A549 (cell line): ENCODE measurements at regions not wholly inside any gene's neighbourhood (a gene's known extent, or its start where the extent isn't known, plus 50 kb on each side); places are given as distances from the start of the nearest gene placed in this dataset.

Experiments used
- ATAC-seq, 2 experiments: fragments of 200-7000 bp in 1 of 2; fragments of >200 bp in 1 of 2; cut with Nextera tagmentation in 1 of 2; cut with Tn5 transposase in 1 of 2; 3 replicates each; pipeline versions ENCODE4 v1.8.0 to v1.9.1; 2018 to 2020; ENCODE audit warnings: mild to moderate bottlenecking in 1 of 2, moderate library complexity in 1 of 2
- CTCF ChIA-PET: fragments of 300-600 bp; sonication (Branson Sonifier 250); formaldehyde crosslinking; extraction: SDS; loops from one replicate; lab custom pipeline; 2021; ENCODE audit warnings: antibody characterized with exemption, inconsistent platforms; lab: Yijun Ruan, JAX
- POLR2A ChIA-PET: fragments of 350-600 bp; formaldehyde crosslinking; extraction: SDS; loops from one replicate; lab custom pipeline; 2021; ENCODE audit warnings: antibody characterized with exemption, inconsistent platforms; lab: Yijun Ruan, JAX
- DNase-seq, 2 experiments: peaks; one replicate each; pipeline versions ENCODE4 v3.0.0 to v3.0.0-alpha.2; 2011 to 2016; ENCODE audit warnings: low read depth in 1 of 2, low spot score in 1 of 2
- FAIRE-seq: peaks from 2 replicates; lab custom pipeline; 2011; peaks lifted over from hg19 to GRCh38; lab: Jason Lieb, UNC
- H3K27ac ChIP-seq, 2 experiments: fragments of >200 bp; sonication (Bioruptor Twin); formaldehyde crosslinking; 3 replicates each; pipeline ENCODE4 v1.5.1; 2016 to 2017
- H3K4me1 ChIP-seq: fragments of >200 bp; sonication (Bioruptor Twin); formaldehyde crosslinking; 3 replicates; pipeline ENCODE4 v1.6.1; 2016
- H3K4me2 ChIP-seq: fragments of >200 bp; sonication (Bioruptor Twin); formaldehyde crosslinking; 3 replicates; pipeline ENCODE4 v1.6.1; 2016
- H3K4me3 ChIP-seq: fragments of >200 bp; sonication (Bioruptor Twin); formaldehyde crosslinking; 3 replicates; pipeline ENCODE4 v1.5.1; 2016
- H3K9me3 ChIP-seq: fragments of >200 bp; sonication (Bioruptor Twin); formaldehyde crosslinking; 3 replicates; pipeline ENCODE4 v1.6.1; 2016
- BCL3 ChIP-seq: fragments of >200 bp; sonication (Bioruptor Twin); formaldehyde crosslinking; IDR thresholded peaks from 3 replicates; pipeline ENCODE4 v1.6.1; 2016
- CBX2 ChIP-seq: fragments of 200-600 bp; sonication (generic); IDR thresholded peaks from 2 replicates; pipeline ENCODE4 v1.6.1; 2016; ENCODE audit warnings: low read depth, mild to moderate bottlenecking, borderline replicate concordance
- CBX8 ChIP-seq: fragments of 200-600 bp; sonication (generic); IDR thresholded peaks from 2 replicates; pipeline ENCODE4 v1.6.1; 2016
- CEBPB ChIP-seq, 2 experiments: fragments of >200 bp in 1 of 2; sonication (Bioruptor Twin) in 1 of 2; formaldehyde crosslinking in 1 of 2; IDR thresholded peaks; 2 replicates each; pipeline ENCODE4 v1.6.1; 2012 to 2016
- CHD2 ChIP-seq: fragments of 150-350 bp; IDR thresholded peaks from 2 replicates; pipeline ENCODE4 v1.6.1; 2014; ENCODE audit warnings: low read length; ENCODE audit not compliant: partially characterized antibody
- CHD4 ChIP-seq: fragments of 200-600 bp; sonication (generic); IDR thresholded peaks from 2 replicates; pipeline ENCODE4 v1.6.1; 2016; ENCODE audit warnings: antibody characterized with exemption, mild to moderate bottlenecking, borderline replicate concordance
- ESRRA ChIP-seq: fragments of 150-350 bp; IDR thresholded peaks from 2 replicates; pipeline ENCODE4 v1.6.1; 2014; ENCODE audit warnings: mild to moderate bottlenecking, low read length, borderline replicate concordance
- FOSB ChIP-seq: fragments of 250-450 bp; sonication (Bioruptor Pico); IDR thresholded peaks from 2 replicates; pipeline ENCODE4 v1.5.0; 2020; ENCODE audit warnings: mild to moderate bottlenecking, moderate library complexity
- FOXS1 ChIP-seq: fragments of 250-450 bp; sonication (Bioruptor Pico); IDR thresholded peaks from 2 replicates; pipeline ENCODE4 v1.5.0; 2020; ENCODE audit warnings: mild to moderate bottlenecking, moderate library complexity
- GATA3 ChIP-seq: IDR thresholded peaks from 2 replicates; pipeline ENCODE4 v1.6.1; 2012; ENCODE audit warnings: borderline replicate concordance
- HDAC2 ChIP-seq: fragments of 200-600 bp; sonication (generic); IDR thresholded peaks from 2 replicates; pipeline ENCODE4 v1.6.1; 2016
- HEYL ChIP-seq: fragments of 250-450 bp; sonication (Bioruptor Pico); IDR thresholded peaks from 2 replicates; pipeline ENCODE4 v1.8.0; 2021; ENCODE audit warnings: mild to moderate bottlenecking, moderate library complexity
- HMGXB4 ChIP-seq: fragments of 250-450 bp; sonication (Bioruptor Pico); IDR thresholded peaks from 2 replicates; pipeline ENCODE4 v1.5.0; 2021; ENCODE audit warnings: mild to moderate bottlenecking, moderate library complexity, borderline replicate concordance
- JUN ChIP-seq, 2 experiments: fragments of >200 bp; sonication (Bioruptor Twin); formaldehyde crosslinking; IDR thresholded peaks; 2 replicates in 1 of 2; 3 replicates in 1 of 2; pipeline ENCODE4 v1.6.1; 2016 to 2017
- JUNB ChIP-seq: fragments of >200 bp; sonication (Bioruptor Twin); formaldehyde crosslinking; IDR thresholded peaks from 2 replicates; pipeline ENCODE4 v1.6.1; 2016
- MAFK ChIP-seq: fragments of 450-650 bp; IDR thresholded peaks from 2 replicates; pipeline ENCODE4 v1.6.1; 2014; ENCODE audit not compliant: partially characterized antibody
- MYC ChIP-seq: IDR thresholded peaks from 2 replicates; pipeline ENCODE4 v1.6.1; 2012; ENCODE audit warnings: mild to moderate bottlenecking, inconsistent platforms, low read length, improper control_type of control experiment, borderline replicate concordance
- NFE2L2 ChIP-seq: fragments of 150-350 bp; conservative IDR thresholded peaks from 2 replicates; pipeline ENCODE4 v1.6.1; 2014; ENCODE audit warnings: low read length
- NPAS2 ChIP-seq: fragments of 250-450 bp; sonication (Bioruptor Pico); IDR thresholded peaks from 2 replicates; pipeline ENCODE4 v1.8.0; 2022; ENCODE audit warnings: mild to moderate bottlenecking, moderate library complexity, borderline replicate concordance
- PBX3 ChIP-seq: IDR thresholded peaks from 2 replicates; pipeline ENCODE4 v1.6.1; 2012
- PHF8 ChIP-seq: fragments of 200-600 bp; sonication (generic); IDR thresholded peaks from 2 replicates; pipeline ENCODE4 v1.6.1; 2016; ENCODE audit warnings: low read depth, mild to moderate bottlenecking, antibody characterized with exemption, moderate library complexity, borderline replicate concordance
- POLR2A ChIP-seq: IDR thresholded peaks from 2 replicates; pipeline ENCODE4 v1.6.1; 2012; ENCODE audit warnings: mild to moderate bottlenecking, low read length
- RAD21 ChIP-seq, 2 experiments: fragments of >200 bp in 1 of 2; sonication (Bioruptor Twin) in 1 of 2; formaldehyde crosslinking in 1 of 2; IDR thresholded peaks in 1 of 2; conservative IDR thresholded peaks in 1 of 2; 2 replicates in 1 of 2; 3 replicates in 1 of 2; pipeline ENCODE4 v1.6.1; 2012 to 2018; ENCODE audit warnings: inconsistent platforms in 1 of 2
- RARB ChIP-seq: fragments of 250-450 bp; sonication (Bioruptor Pico); IDR thresholded peaks from 2 replicates; pipeline ENCODE4 v1.8.0; 2021; ENCODE audit warnings: mild to moderate bottlenecking, moderate library complexity
- RNF2 ChIP-seq: fragments of 200-600 bp; sonication (generic); IDR thresholded peaks from 2 replicates; pipeline ENCODE4 v1.6.1; 2016; ENCODE audit warnings: low read depth, mild to moderate bottlenecking, antibody characterized with exemption, moderate library complexity, borderline replicate concordance
- TFCP2L1 ChIP-seq: fragments of 250-450 bp; sonication (Bioruptor Pico); IDR thresholded peaks from 2 replicates; pipeline ENCODE4 v1.5.0; 2021; ENCODE audit warnings: mild to moderate bottlenecking
- USF2 ChIP-seq: fragments of 450-650 bp; IDR thresholded peaks from 2 replicates; pipeline ENCODE4 v1.6.1; 2014; ENCODE audit warnings: antibody characterized with exemption
- ZC3H11A ChIP-seq: fragments of 450-650 bp; IDR thresholded peaks from 2 replicates; pipeline ENCODE4 v1.6.1; 2014; ENCODE audit warnings: antibody characterized with exemption, mild to moderate bottlenecking
- ZNF302 ChIP-seq: fragments of 250-450 bp; sonication (Bioruptor Pico); IDR thresholded peaks from 2 replicates; pipeline ENCODE4 v1.9.0; 2021; ENCODE audit warnings: inconsistent platforms, mild to moderate bottlenecking, moderate library complexity
- WGBS: methylation state at CpG from one replicate; pipeline ENCODE4 v1.1.6; 2017; ENCODE audit errors: missing lambda C conversion rate; 5-methylcytosine and 5-hydroxymethylcytosine counted together

GRCh38 chr14:71703477-71703876 lies 228.8 kb upstream of the RGS6 start:
- no peaks in the 10 kb centered on the region for H3K9me3 ChIP-seq
- WGBS, result 64% methylated on average over 4 of the region's 4 CpGs
- ChIA-PET CTCF (no interaction called here), POLR2A (no interaction called here)
- H3K27ac ChIP-seq, result no peak overlapping the region
- no peak overlapping the region for H3K4me2 ChIP-seq
- FAIRE-seq (no peak), DNase-seq (no peak), ATAC-seq (no peak)
- TF ChIP-seq MAFK, result no peak
- TF ChIP-seq POLR2A, result no peak
- TF ChIP-seq GATA3, result no peak
- no peak for TF ChIP-seq FOXS1 (CRISPR knock-in tag)
- TF ChIP-seq ZNF302 (CRISPR knock-in tag), result no peak
- TF ChIP-seq RAD21 (conservative IDR thresholded peaks at IDR 0.05 in 1 of 2, IDR thresholded peaks at IDR 0.05 in 1 of 2), result no peak
- no peaks in the 10 kb centered on the region for H3K4me1 ChIP-seq
- H3K4me3 ChIP-seq, result no peak overlapping the region

GRCh38 chr14:71704210-71704609 lies 228.0 kb upstream of the RGS6 start:
- ChIA-PET POLR2A (no interaction called here), CTCF (interaction anchor here (1.3 kb wide), 1 partner anchor 49 kb away, joined by 3 read pairs; no protein-coding TSS in a partner anchor)
- ATAC-seq (no peak), DNase-seq (no peak), FAIRE-seq (no peak)
- TF ChIP-seq NPAS2 (CRISPR knock-in tag), result no peak
- TF ChIP-seq MYC, result no peak
- no peak for TF ChIP-seq CBX8
- no peak for TF ChIP-seq PBX3
- TF ChIP-seq ESRRA, result no peak
- no peak for TF ChIP-seq FOSB (CRISPR knock-in tag)
- Histone ChIP-seq H3K4me3 (no peak overlapping the region), H3K27ac (no peak overlapping the region), H3K9me3 (no peaks in the 10 kb centered on the region), H3K4me1 (no peaks in the 10 kb centered on the region), H3K4me2 (no peak overlapping the region)
- 65% methylated on average over 1 of the region's 1 CpG for WGBS

- TF ChIP-seq CBX2 (no peak), PHF8 (no peak), BCL3 (no peak), USF2 (no peak), TFCP2L1 (CRISPR knock-in tag) (no peak)
- TF ChIP-seq, all 56 proteins: peak for 0
- ChIA-PET CTCF (interaction anchor here (0.5 to 1.3 kb wide), 3 partner anchors 48 to 711 kb away, joined by 3 to 6 read pairs (median 3); no protein-coding TSS in a partner anchor), POLR2A (no interaction called here)
- H3K27ac ChIP-seq, result no peak overlapping the region
- H3K4me2 ChIP-seq, result no peak overlapping the region
- 71% methylated on average over 4 of the region's 4 CpGs for WGBS
- DNase-seq, result peak in 1 of 2 experiments; percentile 11
- FAIRE-seq, result no peak
- ATAC-seq, result peak in 1 of 2 experiments; percentile 56; a peak in 2 of 6 replicates
- H3K4me1 ChIP-seq, result no peaks in the 10 kb centered on the region
- H3K9me3 ChIP-seq, result no peaks in the 10 kb centered on the region
- no peak overlapping the region for H3K4me3 ChIP-seq
Measured at GRCh38 chr14:71705460-71705859, 226.8 kb upstream of the RGS6 start.

GRCh38 chr14:71709076-71709475 lies 223.2 kb upstream of the RGS6 start:
- Histone ChIP-seq H3K4me1 (no peaks in the 10 kb centered on the region), H3K27ac (no peak overlapping the region), H3K4me2 (no peak overlapping the region), H3K4me3 (no peak overlapping the region), H3K9me3 (no peaks in the 10 kb centered on the region)
- FAIRE-seq (no peak), DNase-seq (no peak), ATAC-seq (no peak)
- no peak for TF ChIP-seq JUNB
- TF ChIP-seq CHD2, result no peak
- no peak for TF ChIP-seq CEBPB (IDR thresholded peaks at IDR 0.05)
- no peak for TF ChIP-seq RAD21 (conservative IDR thresholded peaks at IDR 0.05 in 1 of 2, IDR thresholded peaks at IDR 0.05 in 1 of 2)
- TF ChIP-seq HEYL, result no peak
- TF ChIP-seq NFE2L2, result no peak
- TF ChIP-seq HDAC2, result no peak
- TF ChIP-seq PHF8, result no peak
- TF ChIP-seq ZC3H11A, result no peak
- TF ChIP-seq CHD4, result no peak
- TF ChIP-seq MYC, result no peak
- TF ChIP-seq JUN (IDR thresholded peaks at IDR 0.05), result no peak
- no peak for TF ChIP-seq HMGXB4 (CRISPR knock-in tag)
- TF ChIP-seq RNF2, result no peak
- no peak for TF ChIP-seq RARB (CRISPR knock-in tag)
- POLR2A ChIA-PET, result no interaction called here
- 86% methylated on average over 5 of the region's 9 CpGs for WGBS
- CTCF ChIA-PET, result no interaction called here
